HEK293T (cell line): ENCODE measurements at regions not wholly inside any gene's neighbourhood (a gene's known extent, or its start where the extent isn't known, plus 50 kb on each side); places are given as distances from the start of the nearest gene placed in this dataset.

Experiments
- BHLHE40 ChIP-seq: fragments of 450-650 bp; IDR thresholded peaks from 2 replicates; pipeline ENCODE4 v1.6.1; 2016; ENCODE audit warnings: mild to moderate bottlenecking, moderate library complexity, borderline replicate concordance
- CTBP1 ChIP-seq: fragments of 450-650 bp; IDR thresholded peaks from 2 replicates; pipeline ENCODE4 v1.6.1; 2016; ENCODE audit warnings: borderline replicate concordance
- ELF4 ChIP-seq: fragments of 450-650 bp; IDR thresholded peaks from 2 replicates; pipeline ENCODE4 v1.6.1; 2017; ENCODE audit warnings: antibody characterized with exemption
- FOXA1 ChIP-seq: fragments of 450-650 bp; IDR thresholded peaks from 2 replicates; pipeline ENCODE4 v1.6.1; 2016; ENCODE audit warnings: mild to moderate bottlenecking
- FOXM1 ChIP-seq: fragments of 450-650 bp; IDR thresholded peaks from 2 replicates; pipeline ENCODE4 v1.6.1; 2017; ENCODE audit warnings: mild to moderate bottlenecking, borderline replicate concordance
- PKNOX1 ChIP-seq: fragments of 450-650 bp; IDR thresholded peaks from 2 replicates; pipeline ENCODE4 v1.6.1; 2016
- SP1 ChIP-seq: fragments of 450-650 bp; IDR thresholded peaks from 2 replicates; pipeline ENCODE4 v1.6.1; 2017
- SUZ12 ChIP-seq: fragments of 450-650 bp; IDR thresholded peaks from 2 replicates; pipeline ENCODE4 v1.6.1; 2016; ENCODE audit warnings: mild to moderate bottlenecking
- ZNF384 ChIP-seq: fragments of 450-650 bp; IDR thresholded peaks from 2 replicates; pipeline ENCODE4 v1.6.1; 2016

GRCh38 chr9:1327467-1327866, 277.3 kb downstream of the DMRT2 start:
- TF ChIP-seq SP1: no peak
- no peak for TF ChIP-seq BHLHE40
- TF ChIP-seq FOXM1: no peak
- TF ChIP-seq PKNOX1: no peak
- no peak for TF ChIP-seq SUZ12
- no peak for TF ChIP-seq ZNF384
- TF ChIP-seq ELF4: no peak
- no peak for TF ChIP-seq CTBP1
- TF ChIP-seq FOXA1: no peak
